Central memory CD8-positive, alpha-beta T cell (primary cell): ENCODE measurements at regions not wholly inside any gene's neighbourhood (a gene's known extent, or its start where the extent isn't known, plus 50 kb on each side); places are given as distances from the start of the nearest gene placed in this dataset.
"Not testable (repeated sequence)": the region's sequence is repeated elsewhere in the genome, so short reads cannot be mapped to it uniquely, and the experiment has no call there.

Experiments used
- ATAC-seq: fragments of 150-1000 bp; cut with Tn5 transposase; replicated peaks from 2 replicates; pipeline ENCODE4 v1.10.0; 2022; ENCODE audit warnings: mild to moderate bottlenecking, moderate FRiP score, moderate number of reproducible peaks; ENCODE audit not compliant: poor library complexity, severe bottlenecking; ENCODE audit errors: extremely low read depth
- DNase-seq, 2 donors: peaks; one replicate each; pipeline ENCODE4 v3.0.0; 2021; ENCODE audit warnings: low spot score in 2 of 2
- H3K27ac Mint-ChIP-seq: one replicate; pipeline ENCODE4 v1.8.0; 2022; ENCODE audit warnings: low read depth, mild to moderate bottlenecking, moderate library complexity, mixed read lengths
- H3K27me3 Mint-ChIP-seq: one replicate; pipeline ENCODE4 v1.8.0; 2022; ENCODE audit warnings: mixed read lengths
- H3K36me3 Mint-ChIP-seq: one replicate; pipeline ENCODE4 v1.8.0; 2022; ENCODE audit warnings: mild to moderate bottlenecking, moderate library complexity, mixed read lengths; ENCODE audit not compliant: insufficient read depth
- H3K4me1 Mint-ChIP-seq: one replicate; pipeline ENCODE4 v1.8.0; 2022; ENCODE audit warnings: mixed read lengths
- H3K4me3 Mint-ChIP-seq: one replicate; pipeline ENCODE4 v1.8.0; 2022; ENCODE audit warnings: mild to moderate bottlenecking, moderate library complexity, mixed read lengths
- H3K9me3 Mint-ChIP-seq: one replicate; pipeline ENCODE4 v1.8.0; 2022; ENCODE audit warnings: mixed read lengths

- Mint-ChIP-seq H3K4me3 (no peak overlapping the region), H3K27me3 (no peaks in the 10 kb centered on the region)
- DNase-seq = no peak
Observed at GRCh38 chr9:75539523-75539922, 350.9 kb upstream of the PCSK5 start.

GRCh38 chr9:75540185-75540584 lies 350.3 kb upstream of the PCSK5 start:
- DNase-seq (no peak), ATAC-seq (no peak)
- Mint-ChIP-seq H3K27ac (no peak overlapping the region), H3K9me3 (no peaks in the 10 kb centered on the region), H3K27me3 (no peaks in the 10 kb centered on the region), H3K4me1 (no peaks in the 10 kb centered on the region), H3K36me3 (no peaks in the 10 kb centered on the region), H3K4me3 (no peak overlapping the region)

More at GRCh38 chr9:75539523-75539922, 350.9 kb upstream of the PCSK5 start:
- Mint-ChIP-seq H3K4me1 (no peaks in the 10 kb centered on the region), H3K27ac (no peak overlapping the region), H3K36me3 (no peaks in the 10 kb centered on the region), H3K9me3 (no peaks in the 10 kb centered on the region)
- ATAC-seq = no peak

- Mint-ChIP-seq H3K27me3 (no peaks in the 10 kb centered on the region), H3K27ac (no peak overlapping the region), H3K4me3 (no peak overlapping the region), H3K9me3 (peaks cover 8% of the 10 kb centered on the region), H3K4me1 (no peaks in the 10 kb centered on the region), H3K36me3 (no peaks in the 10 kb centered on the region)
- no peak for DNase-seq
- no peak for ATAC-seq
Observed at GRCh38 chr9:75541734-75542133, 348.7 kb upstream of the PCSK5 start.

GRCh38 chr9:75544815-75545214 lies 345.7 kb upstream of the PCSK5 start:
- no peak for ATAC-seq
- Mint-ChIP-seq H3K36me3 (no peaks in the 10 kb centered on the region), H3K9me3 (peaks cover 15% of the 10 kb centered on the region), H3K4me1 (no peaks in the 10 kb centered on the region), H3K27me3 (no peaks in the 10 kb centered on the region), H3K4me3 (no peak overlapping the region), H3K27ac (no peak overlapping the region)
- no peak for DNase-seq

GRCh38 chr9:75545287-75545686 lies 345.2 kb upstream of the PCSK5 start:
- H3K9me3 Mint-ChIP-seq = peaks cover 15% of the 10 kb centered on the region

GRCh38 chr9:75548871-75549270 lies 341.6 kb upstream of the PCSK5 start:
- Mint-ChIP-seq H3K4me3 (no peak overlapping the region), H3K4me1 (no peaks in the 10 kb centered on the region), H3K27ac (no peak overlapping the region), H3K9me3 (peaks cover 15% of the 10 kb centered on the region), H3K36me3 (no peaks in the 10 kb centered on the region), H3K27me3 (no peaks in the 10 kb centered on the region)
- ATAC-seq = no peak
- no peak for DNase-seq

More at GRCh38 chr9:75545287-75545686, 345.2 kb upstream of the PCSK5 start:
- Mint-ChIP-seq H3K27me3 (no peaks in the 10 kb centered on the region), H3K4me1 (no peaks in the 10 kb centered on the region), H3K36me3 (no peaks in the 10 kb centered on the region), H3K27ac (no peak overlapping the region), H3K4me3 (no peak overlapping the region)
- DNase-seq (no peak), ATAC-seq (no peak)

- H3K27me3 Mint-ChIP-seq = no peaks in the 10 kb centered on the region
- H3K36me3 Mint-ChIP-seq = no peaks in the 10 kb centered on the region
- H3K4me3 Mint-ChIP-seq = no peak overlapping the region
- ATAC-seq (no peak), DNase-seq (no peak)
- no peaks in the 10 kb centered on the region for H3K4me1 Mint-ChIP-seq
- peaks cover 15% of the 10 kb centered on the region for H3K9me3 Mint-ChIP-seq
- no peak overlapping the region for H3K27ac Mint-ChIP-seq
Observed at GRCh38 chr9:75551861-75552260, 338.6 kb upstream of the PCSK5 start.

- peaks cover 17% of the 10 kb centered on the region for H3K9me3 Mint-ChIP-seq
- H3K27me3 Mint-ChIP-seq = no peaks in the 10 kb centered on the region
- ATAC-seq = no peak
- no peaks in the 10 kb centered on the region for H3K36me3 Mint-ChIP-seq
- no peak overlapping the region for H3K4me3 Mint-ChIP-seq
- no peak overlapping the region for H3K27ac Mint-ChIP-seq
- DNase-seq = no peak
- no peaks in the 10 kb centered on the region for H3K4me1 Mint-ChIP-seq
Observed at GRCh38 chr9:75552941-75553340, 337.5 kb upstream of the PCSK5 start.

GRCh38 chr9:75566813-75567212 lies 323.7 kb upstream of the PCSK5 start:
- not testable (repeated sequence) for H3K36me3 Mint-ChIP-seq, DNase-seq, H3K9me3 Mint-ChIP-seq, H3K27ac Mint-ChIP-seq, H3K4me3 Mint-ChIP-seq, H3K4me1 Mint-ChIP-seq, ATAC-seq, H3K27me3 Mint-ChIP-seq

- Mint-ChIP-seq H3K9me3 (peaks cover 18% of the 10 kb centered on the region), H3K27ac (no peak overlapping the region), H3K27me3 (no peaks in the 10 kb centered on the region), H3K4me3 (no peak overlapping the region), H3K36me3 (no peaks in the 10 kb centered on the region), H3K4me1 (no peaks in the 10 kb centered on the region)
- ATAC-seq (no peak), DNase-seq (no peak)
Observed at GRCh38 chr9:75570538-75570937, 319.9 kb upstream of the PCSK5 start.

GRCh38 chr9:75574569-75574968 lies 315.9 kb upstream of the PCSK5 start:
- ATAC-seq (no peak), DNase-seq (no peak)
- H3K4me1 Mint-ChIP-seq = no peaks in the 10 kb centered on the region
- H3K36me3 Mint-ChIP-seq = no peaks in the 10 kb centered on the region
- peaks cover 10% of the 10 kb centered on the region for H3K9me3 Mint-ChIP-seq
- no peaks in the 10 kb centered on the region for H3K27me3 Mint-ChIP-seq
- no peak overlapping the region for H3K4me3 Mint-ChIP-seq
- H3K27ac Mint-ChIP-seq = no peak overlapping the region

- Mint-ChIP-seq H3K27me3 (no peaks in the 10 kb centered on the region), H3K27ac (no peak overlapping the region), H3K36me3 (no peaks in the 10 kb centered on the region), H3K4me3 (no peak overlapping the region), H3K4me1 (no peaks in the 10 kb centered on the region), H3K9me3 (no peaks in the 10 kb centered on the region)
- DNase-seq (no peak), ATAC-seq (no peak)
Observed at GRCh38 chr9:75582870-75583269, 307.6 kb upstream of the PCSK5 start.

GRCh38 chr9:75588808-75589207 lies 301.7 kb upstream of the PCSK5 start:
- no peak for ATAC-seq
- no peaks in the 10 kb centered on the region for H3K27me3 Mint-ChIP-seq
- H3K27ac Mint-ChIP-seq = no peak overlapping the region

GRCh38 chr9:75589497-75589896 lies 301.0 kb upstream of the PCSK5 start:
- no peak for ATAC-seq
- Mint-ChIP-seq H3K36me3 (no peaks in the 10 kb centered on the region), H3K27ac (no peak overlapping the region), H3K9me3 (peaks cover 11% of the 10 kb centered on the region), H3K4me1 (no peaks in the 10 kb centered on the region), H3K27me3 (no peaks in the 10 kb centered on the region), H3K4me3 (no peak overlapping the region)
- DNase-seq = no peak

More at GRCh38 chr9:75588808-75589207, 301.7 kb upstream of the PCSK5 start:
- H3K4me1 Mint-ChIP-seq = no peaks in the 10 kb centered on the region
- no peaks in the 10 kb centered on the region for H3K36me3 Mint-ChIP-seq
- H3K9me3 Mint-ChIP-seq = peaks cover 8% of the 10 kb centered on the region
- DNase-seq = no peak
- no peak overlapping the region for H3K4me3 Mint-ChIP-seq
